ENCODE measurements at regions not wholly inside any gene's neighbourhood (a gene's known extent, or its start where the extent isn't known, plus 50 kb on each side); places are given as distances from the start of the nearest gene placed in this dataset.
"Not testable (repeated sequence)": the region's sequence is repeated elsewhere in the genome, so short reads cannot be mapped to it uniquely, and the experiment has no call there.

DNA sequence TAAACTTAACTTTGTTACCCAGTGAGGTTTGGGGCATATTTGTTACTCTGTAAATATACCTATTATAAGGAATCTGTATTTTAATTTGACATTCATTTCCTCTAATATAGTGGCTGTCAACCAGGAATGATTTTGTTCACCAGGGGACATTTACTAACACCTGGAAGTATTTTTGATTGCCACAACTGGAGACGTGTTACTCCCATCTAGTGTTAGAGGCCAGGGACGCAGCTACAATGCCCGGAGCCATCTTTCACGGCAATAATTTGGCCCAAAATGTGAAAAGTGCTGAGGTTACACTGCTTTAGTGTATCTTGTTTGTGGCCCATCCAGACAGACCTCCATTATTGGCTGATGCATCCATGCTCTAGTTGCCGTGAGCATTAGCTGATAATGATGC, 881.3 kb upstream of the ATXN7L3B start:
- Histone ChIP-seq H3K27ac (ENCODE audit: low read length) (no peak overlapping the region), H3K4me3 (ENCODE audit: low read length) (no peak overlapping the region), H3K4me1 (ENCODE audit: low read length) (no peaks in the 10 kb centered on the region), H3K9me2 (replicated peaks; ENCODE audit: insufficient read depth, low read length) (no peaks in the 10 kb centered on the region), H2AFZ (ENCODE audit: low read length) (no peak overlapping the region), H3K9ac (ENCODE audit: low read length) (no peak overlapping the region), H3K79me2 (ENCODE audit: low read length) (no peaks in the 10 kb centered on the region), H3K36me3 (ENCODE audit: insufficient read depth, low read length) (no peaks in the 10 kb centered on the region), H3K9me3 (ENCODE audit: low read length) (peaks cover 13% of the 10 kb centered on the region), H3K27me3 (ENCODE audit: low read length) (no peaks in the 10 kb centered on the region), H3K4me2 (ENCODE audit: low read depth, low read length, poor library complexity, severe bottlenecking) (no peak overlapping the region), H4K20me1 (ENCODE audit: insufficient read depth, low read depth, low read length) (no peaks in the 10 kb centered on the region)
- DNase-seq = no peak

GRCh38 chr12:73659802-73660201, 877.8 kb upstream of the ATXN7L3B start:
- DNase-seq = no peak
- Histone ChIP-seq H3K9ac (ENCODE audit: low read length) (no peak overlapping the region), H4K20me1 (ENCODE audit: insufficient read depth, low read depth, low read length) (no peaks in the 10 kb centered on the region), H3K9me2 (replicated peaks; ENCODE audit: insufficient read depth, low read length) (no peaks in the 10 kb centered on the region), H2AFZ (ENCODE audit: low read length) (no peak overlapping the region), H3K79me2 (ENCODE audit: low read length) (no peaks in the 10 kb centered on the region), H3K36me3 (ENCODE audit: insufficient read depth, low read length) (no peaks in the 10 kb centered on the region), H3K4me2 (ENCODE audit: low read depth, low read length, poor library complexity, severe bottlenecking) (no peak overlapping the region), H3K4me3 (ENCODE audit: low read length) (no peak overlapping the region), H3K9me3 (ENCODE audit: low read length) (peaks cover 13% of the 10 kb centered on the region), H3K4me1 (ENCODE audit: low read length) (no peaks in the 10 kb centered on the region), H3K27ac (ENCODE audit: low read length) (no peak overlapping the region), H3K27me3 (ENCODE audit: low read length) (no peaks in the 10 kb centered on the region)

- no peaks in the 10 kb centered on the region for H4K20me1 ChIP-seq (ENCODE audit: insufficient read depth, low read depth, low read length)
- H3K9me2 ChIP-seq (replicated peaks; ENCODE audit: insufficient read depth, low read length) = no peaks in the 10 kb centered on the region
- DNase-seq = no peak
- H3K9ac ChIP-seq (ENCODE audit: low read length) = no peak overlapping the region
- H3K79me2 ChIP-seq (ENCODE audit: low read length) = no peaks in the 10 kb centered on the region
- H3K27me3 ChIP-seq (ENCODE audit: low read length) = no peaks in the 10 kb centered on the region
- peaks cover 21% of the 10 kb centered on the region for H3K9me3 ChIP-seq (ENCODE audit: low read length)
- H3K27ac ChIP-seq (ENCODE audit: low read length) = no peak overlapping the region
- H3K36me3 ChIP-seq (ENCODE audit: insufficient read depth, low read length) = no peaks in the 10 kb centered on the region
- H2AFZ ChIP-seq (ENCODE audit: low read length) = no peak overlapping the region
- no peak overlapping the region for H3K4me3 ChIP-seq (ENCODE audit: low read length)
- H3K4me1 ChIP-seq (ENCODE audit: low read length) = no peaks in the 10 kb centered on the region
- H3K4me2 ChIP-seq (ENCODE audit: low read depth, low read length, poor library complexity, severe bottlenecking) = no peak overlapping the region
Observed at GRCh38 chr12:73665193-73665592, 872.4 kb upstream of the ATXN7L3B start.

DNA sequence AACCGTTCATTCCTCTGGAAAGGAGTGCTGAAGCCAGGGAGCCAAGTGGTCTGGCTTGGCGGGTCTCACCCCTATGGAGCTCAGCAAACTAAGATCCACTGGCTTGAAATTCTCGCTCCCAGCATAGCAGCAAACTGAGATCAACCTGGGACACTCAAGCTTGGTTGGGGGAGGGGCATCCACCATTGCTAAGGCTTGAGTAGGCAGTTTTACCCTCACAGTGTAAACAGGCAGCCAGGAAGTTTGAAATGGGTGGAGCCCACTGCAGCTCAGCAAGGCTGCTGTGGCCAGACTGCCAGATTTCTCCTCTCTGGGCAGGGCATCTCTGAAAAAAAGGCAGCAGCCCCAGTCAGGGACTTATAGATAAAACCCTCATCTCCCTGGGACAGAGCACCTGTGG, 866.1 kb upstream of the ATXN7L3B start:
- not testable (repeated sequence) for H2AFZ ChIP-seq (ENCODE audit: low read length); H3K9me3 ChIP-seq (ENCODE audit: low read length); H3K27me3 ChIP-seq (ENCODE audit: low read length); H3K9me2 ChIP-seq (replicated peaks; ENCODE audit: insufficient read depth, low read length); H4K20me1 ChIP-seq (ENCODE audit: insufficient read depth, low read depth, low read length); H3K27ac ChIP-seq (ENCODE audit: low read length); DNase-seq; H3K4me1 ChIP-seq (ENCODE audit: low read length); H3K79me2 ChIP-seq (ENCODE audit: low read length); H3K4me3 ChIP-seq (ENCODE audit: low read length); H3K4me2 ChIP-seq (ENCODE audit: low read depth, low read length, poor library complexity, severe bottlenecking); H3K9ac ChIP-seq (ENCODE audit: low read length); H3K36me3 ChIP-seq (ENCODE audit: insufficient read depth, low read length)

DNA sequence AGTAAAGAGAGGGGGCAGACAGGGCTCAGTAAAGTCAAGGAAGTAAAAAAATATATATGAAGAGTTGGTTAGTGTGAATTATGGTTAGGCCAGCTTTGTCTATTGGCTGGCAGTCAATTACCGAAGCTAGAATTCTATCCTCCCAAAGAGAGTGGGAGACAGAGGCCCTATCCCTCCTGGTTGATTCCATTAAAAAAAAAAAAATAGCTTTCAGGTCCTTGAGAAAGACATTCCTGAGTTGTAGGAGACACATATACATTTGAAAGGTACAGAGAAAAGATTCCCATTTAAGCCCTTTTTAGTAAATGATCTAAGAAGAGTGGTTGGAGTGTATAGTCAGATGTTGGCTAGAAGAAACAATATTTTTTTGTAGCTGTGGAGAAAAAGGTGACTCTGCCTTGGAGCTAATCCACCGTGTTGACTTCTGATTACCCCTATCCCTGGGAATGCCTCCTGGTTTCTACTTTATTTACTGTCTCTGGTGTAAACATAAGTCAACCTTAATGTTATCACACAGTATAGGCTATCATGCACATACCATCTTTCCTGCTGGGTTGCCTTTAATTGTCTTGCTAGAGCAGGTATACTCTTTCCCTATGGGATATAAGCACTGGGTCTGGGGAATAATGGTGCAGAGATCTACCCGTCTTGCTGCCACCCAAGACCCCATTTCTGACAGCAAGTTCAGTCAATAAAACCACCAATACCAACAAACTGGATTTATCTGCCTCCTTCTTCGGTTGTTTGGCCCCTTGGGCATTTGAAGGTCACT, 859.9 kb upstream of the ATXN7L3B start:
- H3K4me1 ChIP-seq (ENCODE audit: low read length) = no peaks in the 10 kb centered on the region
- H3K79me2 ChIP-seq (ENCODE audit: low read length) = no peaks in the 10 kb centered on the region
- H3K9me2 ChIP-seq (replicated peaks; ENCODE audit: insufficient read depth, low read length) = no peaks in the 10 kb centered on the region
- H2AFZ ChIP-seq (ENCODE audit: low read length) = no peak overlapping the region
- no peak overlapping the region for H3K4me3 ChIP-seq (ENCODE audit: low read length)
- H4K20me1 ChIP-seq (ENCODE audit: insufficient read depth, low read depth, low read length) = no peaks in the 10 kb centered on the region
- no peak for DNase-seq
- H3K27me3 ChIP-seq (ENCODE audit: low read length) = no peaks in the 10 kb centered on the region
- H3K27ac ChIP-seq (ENCODE audit: low read length) = no peak overlapping the region
- H3K36me3 ChIP-seq (ENCODE audit: insufficient read depth, low read length) = no peaks in the 10 kb centered on the region
- H3K9me3 ChIP-seq (ENCODE audit: low read length) = peaks cover 12% of the 10 kb centered on the region
- no peak overlapping the region for H3K4me2 ChIP-seq (ENCODE audit: low read depth, low read length, poor library complexity, severe bottlenecking)
- H3K9ac ChIP-seq (ENCODE audit: low read length) = no peak overlapping the region

GRCh38 chr12:73678335-73678734, 859.3 kb upstream of the ATXN7L3B start:
- H3K79me2 ChIP-seq (ENCODE audit: low read length) = no peaks in the 10 kb centered on the region
- H4K20me1 ChIP-seq (ENCODE audit: insufficient read depth, low read depth, low read length) = no peaks in the 10 kb centered on the region
- H2AFZ ChIP-seq (ENCODE audit: low read length) = no peak overlapping the region
- peaks cover 12% of the 10 kb centered on the region for H3K9me3 ChIP-seq (ENCODE audit: low read length)
- H3K9ac ChIP-seq (ENCODE audit: low read length) = no peak overlapping the region
- H3K36me3 ChIP-seq (ENCODE audit: insufficient read depth, low read length) = no peaks in the 10 kb centered on the region
- no peaks in the 10 kb centered on the region for H3K4me1 ChIP-seq (ENCODE audit: low read length)
- H3K27ac ChIP-seq (ENCODE audit: low read length) = no peak overlapping the region
- H3K4me2 ChIP-seq (ENCODE audit: low read depth, low read length, poor library complexity, severe bottlenecking) = no peak overlapping the region
- H3K27me3 ChIP-seq (ENCODE audit: low read length) = no peaks in the 10 kb centered on the region
- no peak overlapping the region for H3K4me3 ChIP-seq (ENCODE audit: low read length)
- H3K9me2 ChIP-seq (replicated peaks; ENCODE audit: insufficient read depth, low read length) = no peaks in the 10 kb centered on the region
- DNase-seq = no peak

DNA sequence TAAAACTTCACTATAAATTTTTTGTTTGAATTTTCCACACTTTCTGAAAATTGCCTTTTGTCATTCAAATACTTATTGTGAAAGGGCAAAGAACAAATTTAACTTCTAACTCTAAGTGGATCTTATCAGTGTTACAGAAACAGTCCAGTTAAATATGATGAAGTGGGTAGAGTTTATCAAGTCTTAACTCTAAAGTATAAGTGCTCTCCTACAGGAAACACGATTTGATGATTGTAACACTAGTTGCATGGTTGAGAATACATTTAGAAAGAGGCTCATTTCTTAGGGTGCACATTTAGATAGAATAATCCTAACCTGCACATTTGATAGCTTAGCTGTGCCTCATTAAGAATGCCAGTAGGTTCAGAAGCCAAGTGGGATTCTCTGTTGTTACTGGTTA, 838.3 kb upstream of the ATXN7L3B start:
- no peak overlapping the region for H2AFZ ChIP-seq (ENCODE audit: low read length)
- no peaks in the 10 kb centered on the region for H3K36me3 ChIP-seq (ENCODE audit: insufficient read depth, low read length)
- no peaks in the 10 kb centered on the region for H4K20me1 ChIP-seq (ENCODE audit: insufficient read depth, low read depth, low read length)
- H3K4me3 ChIP-seq (ENCODE audit: low read length) = no peak overlapping the region
- DNase-seq = no peak
- H3K4me2 ChIP-seq (ENCODE audit: low read depth, low read length, poor library complexity, severe bottlenecking) = no peak overlapping the region
- no peak overlapping the region for H3K9ac ChIP-seq (ENCODE audit: low read length)
- H3K9me2 ChIP-seq (replicated peaks; ENCODE audit: insufficient read depth, low read length) = no peaks in the 10 kb centered on the region
- H3K4me1 ChIP-seq (ENCODE audit: low read length) = no peaks in the 10 kb centered on the region
- no peaks in the 10 kb centered on the region for H3K27me3 ChIP-seq (ENCODE audit: low read length)
- H3K9me3 ChIP-seq (ENCODE audit: low read length) = peaks cover 2% of the 10 kb centered on the region; the same call in 1 of the 2 replicates
- H3K79me2 ChIP-seq (ENCODE audit: low read length) = no peaks in the 10 kb centered on the region
- H3K27ac ChIP-seq (ENCODE audit: low read length) = no peak overlapping the region

GRCh38 chr12:73714655-73715054, 823.0 kb upstream of the ATXN7L3B start:
- H3K4me3 ChIP-seq (ENCODE audit: low read length) = no peak overlapping the region

More at GRCh38 chr12:73714655-73715054, 823.0 kb upstream of the ATXN7L3B start:
- DNase-seq = no peak
- H3K27me3 ChIP-seq (ENCODE audit: low read length) = no peaks in the 10 kb centered on the region
- no peaks in the 10 kb centered on the region for H3K79me2 ChIP-seq (ENCODE audit: low read length)
- H3K9me2 ChIP-seq (replicated peaks; ENCODE audit: insufficient read depth, low read length) = no peaks in the 10 kb centered on the region
- H3K36me3 ChIP-seq (ENCODE audit: insufficient read depth, low read length) = no peaks in the 10 kb centered on the region
- no peaks in the 10 kb centered on the region for H3K4me1 ChIP-seq (ENCODE audit: low read length)
- H2AFZ ChIP-seq (ENCODE audit: low read length) = no peak overlapping the region
- no peaks in the 10 kb centered on the region for H4K20me1 ChIP-seq (ENCODE audit: insufficient read depth, low read depth, low read length)
- H3K4me2 ChIP-seq (ENCODE audit: low read depth, low read length, poor library complexity, severe bottlenecking) = no peak overlapping the region
- H3K9me3 ChIP-seq (ENCODE audit: low read length) = no peaks in the 10 kb centered on the region; the same call in none of the 2 replicates
- H3K27ac ChIP-seq (ENCODE audit: low read length) = no peak overlapping the region
- H3K9ac ChIP-seq (ENCODE audit: low read length) = no peak overlapping the region
